Endodermal cell (in vitro differentiated cells): ENCODE measurements at regions not wholly inside any gene's neighbourhood (a gene's known extent, or its start where the extent isn't known, plus 50 kb on each side); places are given as distances from the start of the nearest gene placed in this dataset.

Source experiments
- DNase-seq: peaks from one replicate; pipeline ENCODE4 v3.0.0-alpha.2; 2017
- H3K27ac ChIP-seq: 2 replicates; pipeline ENCODE4 v1.5.1; 2013; ENCODE audit warnings: mild to moderate bottlenecking, low read depth, low read length, moderate library complexity
- H3K27me3 ChIP-seq: 2 replicates; pipeline ENCODE4 v1.6.1; 2013; ENCODE audit warnings: mild to moderate bottlenecking, low read length, moderate library complexity; ENCODE audit not compliant: insufficient read depth, control insufficient read depth, poor library complexity, severe bottlenecking
- H3K36me3 ChIP-seq: 2 replicates; pipeline ENCODE4 v1.7.0; 2013; ENCODE audit warnings: mild to moderate bottlenecking, low read length, moderate library complexity; ENCODE audit not compliant: control insufficient read depth, insufficient read depth
- H3K4me1 ChIP-seq: one replicate; pipeline ENCODE4 v1.7.0; 2013; ENCODE audit warnings: low read length; ENCODE audit not compliant: control insufficient read depth, insufficient read depth
- H3K4me3 ChIP-seq: 2 replicates; pipeline ENCODE4 v1.5.1; 2013; ENCODE audit warnings: mild to moderate bottlenecking, low read length, moderate library complexity
- H3K9ac ChIP-seq: 2 replicates; pipeline ENCODE4 v1.6.1; 2013; ENCODE audit warnings: mild to moderate bottlenecking, low read length, moderate library complexity; ENCODE audit not compliant: poor library complexity, severe bottlenecking; ENCODE audit errors: extremely low read depth
- H3K9me3 ChIP-seq: 2 replicates; pipeline ENCODE4 v1.6.1; 2013; ENCODE audit warnings: mild to moderate bottlenecking, low read length, moderate library complexity; ENCODE audit not compliant: control insufficient read depth
- H3K27ac Mint-ChIP-seq: 2 replicates; pipeline ENCODE4 v1.8.0; 2020; ENCODE audit warnings: mixed read lengths
- H3K27me3 Mint-ChIP-seq: 2 replicates; pipeline ENCODE4 v1.8.0; 2021; ENCODE audit warnings: mild to moderate bottlenecking, mixed read lengths; ENCODE audit not compliant: insufficient read depth
- H3K36me3 Mint-ChIP-seq: 2 replicates; pipeline ENCODE4 v1.8.0; 2020; ENCODE audit warnings: low read depth, mixed read lengths
- H3K4me1 Mint-ChIP-seq: 2 replicates; pipeline ENCODE4 v1.8.0; 2020; ENCODE audit warnings: mixed read lengths
- H3K4me3 Mint-ChIP-seq: 2 replicates; pipeline ENCODE4 v1.8.0; 2020; ENCODE audit warnings: mild to moderate bottlenecking, moderate library complexity, mixed read lengths
- H3K9me3 Mint-ChIP-seq: 2 replicates; pipeline ENCODE4 v1.8.0; 2020; ENCODE audit warnings: mild to moderate bottlenecking, mixed read lengths
- CTCF ChIP-seq: fragments of 200-600 bp; sonication (generic); conservative IDR thresholded peaks from 2 replicates; pipeline ENCODE4 v1.5.0; 2021; ENCODE audit warnings: antibody characterized with exemption, mild to moderate bottlenecking
- whole genome bisulfite sequencing, 2 experiments: methylation state at CpG; one replicate each; pipeline versions ENCODE4 v1.1.5 to v1.1.7; 2013; ENCODE audit warnings: missing lambda C conversion rate in 2 of 2, mixed read lengths in 1 of 2; ENCODE audit not compliant: insufficient coverage in 1 of 2, insufficient read length in 1 of 2; 5-methylcytosine and 5-hydroxymethylcytosine counted together

GRCh38 chr3:55218577-55218976 is 268.5 kb downstream of the WNT5A start:
- Histone ChIP-seq H3K9ac (no peak overlapping the region), H3K27me3 (no peaks in the 10 kb centered on the region), H3K4me1 (no peaks in the 10 kb centered on the region), H3K27ac (no peak overlapping the region), H3K36me3 (no peaks in the 10 kb centered on the region), H3K4me3 (no peak overlapping the region), H3K9me3 (peaks cover 11% of the 10 kb centered on the region)
- Mint-ChIP-seq H3K4me1 (no peaks in the 10 kb centered on the region), H3K4me3 (no peak overlapping the region), H3K36me3 (no peaks in the 10 kb centered on the region), H3K27me3 (no peaks in the 10 kb centered on the region), H3K9me3 (peaks cover 22% of the 10 kb centered on the region), H3K27ac (no peak overlapping the region)
- no peak for DNase-seq
- TF ChIP-seq CTCF, result no peak
- WGBS, 2 experiments, result 89% methylated on average over 1 of the region's 1 CpG; no CpG with 5 or more reads in 1 of the 2 experiments

- Mint-ChIP-seq H3K9me3 (peaks cover 27% of the 10 kb centered on the region), H3K4me3 (no peak overlapping the region), H3K27ac (no peak overlapping the region), H3K4me1 (no peaks in the 10 kb centered on the region), H3K27me3 (peaks cover 2% of the 10 kb centered on the region), H3K36me3 (no peaks in the 10 kb centered on the region)
- no peak for TF ChIP-seq CTCF
- no peak overlapping the region for H3K4me3 ChIP-seq
- H3K4me1 ChIP-seq, result no peaks in the 10 kb centered on the region
- H3K27ac ChIP-seq, result no peak overlapping the region
- H3K36me3 ChIP-seq, result no peaks in the 10 kb centered on the region
- no peak for DNase-seq
- H3K27me3 ChIP-seq, result no peaks in the 10 kb centered on the region
- no peak overlapping the region for H3K9ac ChIP-seq
- H3K9me3 ChIP-seq, result no peaks in the 10 kb centered on the region
Measured at GRCh38 chr3:55207744-55208143, 279.4 kb downstream of the WNT5A start.

GRCh38 chr3:55205990-55206389 is 278.1 kb upstream of the LRTM1 start:
- no peak overlapping the region for H3K27ac Mint-ChIP-seq
- Histone ChIP-seq H3K27me3 (no peaks in the 10 kb centered on the region), H3K4me1 (no peaks in the 10 kb centered on the region), H3K27ac (no peak overlapping the region), H3K4me3 (no peak overlapping the region), H3K9ac (no peak overlapping the region), H3K36me3 (no peaks in the 10 kb centered on the region), H3K9me3 (no peaks in the 10 kb centered on the region)
- no peaks in the 10 kb centered on the region for H3K4me1 Mint-ChIP-seq
- H3K27me3 Mint-ChIP-seq, result no peaks in the 10 kb centered on the region
- TF ChIP-seq CTCF, result no peak
- no peaks in the 10 kb centered on the region for H3K36me3 Mint-ChIP-seq
- H3K9me3 Mint-ChIP-seq, result peaks cover 24% of the 10 kb centered on the region
- WGBS, 2 experiments, result 73% methylated on average over 1 of the region's 1 CpG; no CpG with 5 or more reads in 1 of the 2 experiments
- no peak for DNase-seq
- H3K4me3 Mint-ChIP-seq, result no peak overlapping the region
